ENCODE measurements at regions not wholly inside any gene's neighbourhood (a gene's known extent, or its start where the extent isn't known, plus 50 kb on each side); places are given as distances from the start of the nearest gene placed in this dataset.
"Not testable (repeated sequence)": the region's sequence is repeated elsewhere in the genome, so short reads cannot be mapped to it uniquely, and the experiment has no call there.

- DNase-seq (ENCODE audit: low read depth in 2 of 2, low spot score in 1 of 2): no peak
Measured at GRCh38 chr21:13827201-13827600, 217.6 kb downstream of the POTED start.

GRCh38 chr21:13826511-13826910 lies 216.9 kb downstream of the POTED start:
- DNase-seq (ENCODE audit: low read depth in 2 of 2, low spot score in 1 of 2): not testable (repeated sequence)

- DNase-seq (ENCODE audit: low read depth in 2 of 2, low spot score in 1 of 2): not testable (repeated sequence)
Measured at GRCh38 chr21:13825218-13825778, 215.7 kb downstream of the POTED start.

GRCh38 chr21:13820286-13820685 lies 210.7 kb downstream of the POTED start:
- not testable (repeated sequence) for DNase-seq (ENCODE audit: low read depth in 2 of 2, low spot score in 1 of 2)

GRCh38 chr21:13812191-13812590 lies 202.6 kb downstream of the POTED start:
- not testable (repeated sequence) for DNase-seq (ENCODE audit: low read depth in 2 of 2, low spot score in 1 of 2)

GRCh38 chr21:13810559-13810958 lies 201.0 kb downstream of the POTED start:
- not testable (repeated sequence) for DNase-seq (ENCODE audit: low read depth in 2 of 2, low spot score in 1 of 2)

GRCh38 chr21:13806444-13806843 lies 196.9 kb downstream of the POTED start:
- not testable (repeated sequence) for DNase-seq (ENCODE audit: low read depth in 2 of 2, low spot score in 1 of 2)

- DNase-seq (ENCODE audit: low read depth in 2 of 2, low spot score in 1 of 2): not testable (repeated sequence)
Measured at GRCh38 chr21:13802757-13803156, 193.2 kb downstream of the POTED start.
